ENCODE measurements at regions not wholly inside any gene's neighbourhood (a gene's known extent, or its start where the extent isn't known, plus 50 kb on each side); places are given as distances from the start of the nearest gene placed in this dataset.

GRCh38 chr6:67497749-67498148 is 1137.3 kb upstream of the ADGRB3 start:
- TF ChIP-seq POLR2A (IDR thresholded peaks at IDR 0.05; ENCODE audit: low read depth, low read length) (no peak), POLR2AphosphoS5 (IDR thresholded peaks at IDR 0.05; ENCODE audit: low read depth, low read length) (no peak)

All from GM12891 (cell line).